Endothelial cell of umbilical vein (primary cell): ENCODE measurements at regions not wholly inside any gene's neighbourhood (a gene's known extent, or its start where the extent isn't known, plus 50 kb on each side); places are given as distances from the start of the nearest gene placed in this dataset.

Experiments
- CTCF ChIP-seq, 2 donors: IDR thresholded peaks; 1 replicate in 1 of 2; 2 replicates in 1 of 2; pipeline ENCODE4 v1.5.1; 2011; ENCODE audit warnings: low read length in 2 of 2, mild to moderate bottlenecking in 2 of 2, moderate library complexity in 2 of 2, control low read depth in 1 of 2, inconsistent platforms in 1 of 2, low read depth in 1 of 2; ENCODE audit not compliant: insufficient read depth in 1 of 2; ENCODE audit errors: extremely low read depth in 1 of 2
- EZH2 ChIP-seq: IDR thresholded peaks from 2 replicates; pipeline ENCODE4 v1.6.1; 2012; ENCODE audit warnings: borderline replicate concordance, low read depth, mild to moderate bottlenecking, moderate library complexity, low read length, inconsistent platforms; ENCODE audit not compliant: severe bottlenecking
- GATA2 ChIP-seq: IDR thresholded peaks from 2 replicates; pipeline ENCODE4 v1.7.0; 2011; ENCODE audit warnings: low read depth, mild to moderate bottlenecking, moderate library complexity, mixed read lengths, low read length; ENCODE audit not compliant: insufficient read length, insufficient read depth
- JUN ChIP-seq: IDR thresholded peaks from 2 replicates; pipeline ENCODE4 v1.6.1; 2011; ENCODE audit warnings: borderline replicate concordance, low read depth; ENCODE audit not compliant: insufficient read length, insufficient read depth
- MAX ChIP-seq: IDR thresholded peaks from 2 replicates; pipeline ENCODE4 v1.6.1; 2011; ENCODE audit not compliant: insufficient read depth, insufficient read length
- MYC ChIP-seq: IDR thresholded peaks from one replicate; pipeline ENCODE4 v1.6.1; 2011; ENCODE audit warnings: mild to moderate bottlenecking, low read depth, low read length
- POLR2A ChIP-seq: IDR thresholded peaks from 2 replicates; pipeline ENCODE4 v1.6.1; 2012; ENCODE audit warnings: low read depth, mild to moderate bottlenecking, control low read depth, low read length
- POLR2AphosphoS5 ChIP-seq: IDR thresholded peaks from 2 replicates; pipeline ENCODE4 v1.6.1; 2012; ENCODE audit warnings: low read depth, mild to moderate bottlenecking, control low read depth, low read length, moderate library complexity; ENCODE audit not compliant: insufficient read depth

- TF ChIP-seq POLR2A (no peak), EZH2 (no peak), CTCF (IDR thresholded peaks at IDR 0.05; ENCODE audit: extremely low read depth in 1 of 2, insufficient read depth in 1 of 2, low read depth in 1 of 2, low read length in 2 of 2) (no peak), MAX (no peak), POLR2AphosphoS5 (no peak), JUN (no peak), MYC (no peak), GATA2 (no peak)
Measured at GRCh38 chr2:65615602-65616001, 183.2 kb upstream of the SPRED2 start.
